ENCODE measurements at regions not wholly inside any gene's neighbourhood (a gene's known extent, or its start where the extent isn't known, plus 50 kb on each side); places are given as distances from the start of the nearest gene placed in this dataset.
A peak's percentile ranks its signal among the peaks of the same experiment; 100 is the strongest.

DNA sequence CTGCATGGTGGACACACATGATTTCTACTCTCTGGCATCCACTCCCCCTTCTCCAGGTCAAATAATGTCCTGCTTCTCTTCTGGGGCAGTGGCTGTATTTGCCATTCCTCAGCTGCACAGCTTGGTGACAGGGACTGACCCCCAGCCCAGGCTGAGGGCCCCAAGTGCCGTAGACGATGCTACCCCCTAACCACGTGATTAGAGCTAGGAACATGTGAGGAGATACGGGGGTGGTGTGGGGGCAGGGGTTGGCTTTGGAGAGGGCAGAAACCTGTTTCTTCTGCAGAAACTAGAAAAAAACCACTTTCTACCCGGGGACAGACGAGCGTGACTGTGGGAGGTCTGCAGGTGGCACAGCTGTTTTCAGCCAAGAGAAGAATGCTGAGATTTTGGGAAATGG is 192.4 kb downstream of the SIPA1L2 start:
- no TSS peak for BruUV-seq (replicated peaks)
- Histone ChIP-seq H3K9me3 (ENCODE audit: low read depth, low read length, poor library complexity, severe bottlenecking) (no peaks in the 10 kb centered on the region), H3K27me3 (replicated peaks; ENCODE audit: insufficient read depth, low read depth, low read length, poor library complexity) (no peaks in the 10 kb centered on the region), H3K4me3 (ENCODE audit: low read depth, low read length, poor library complexity, severe bottlenecking) (no peak overlapping the region), H3K36me3 (ENCODE audit: insufficient read depth, low read length, poor library complexity, severe bottlenecking) (no peaks in the 10 kb centered on the region), H3K4me1 (ENCODE audit: insufficient read depth, low read length, poor library complexity, severe bottlenecking) (peaks cover 34% of the 10 kb centered on the region), H3K27ac (ENCODE audit: low read depth, low read length, poor library complexity, severe bottlenecking) (no peak overlapping the region)
- DNase-seq (ENCODE audit: low spot score), result no peak
- ChIA-PET POLR2A (ENCODE audit: low non-redundant PET) (no interaction called here), CTCF (no interaction called here)
- intact Hi-C loops (cut with micrococcal nuclease; ENCODE audit: unreplicated experiment), result loop anchor here (10.0 kb wide), 1 partner anchor 187 kb away; no protein-coding TSS in a partner anchor
- no peak for TF ChIP-seq EZH2 (IDR thresholded peaks at IDR 0.05; ENCODE audit: borderline replicate concordance, low read depth, low read length, poor library complexity, severe bottlenecking)
- TF ChIP-seq CTCF (conservative IDR thresholded peaks at IDR 0.05; ENCODE audit: low read depth, low read length), result no peak

DNA sequence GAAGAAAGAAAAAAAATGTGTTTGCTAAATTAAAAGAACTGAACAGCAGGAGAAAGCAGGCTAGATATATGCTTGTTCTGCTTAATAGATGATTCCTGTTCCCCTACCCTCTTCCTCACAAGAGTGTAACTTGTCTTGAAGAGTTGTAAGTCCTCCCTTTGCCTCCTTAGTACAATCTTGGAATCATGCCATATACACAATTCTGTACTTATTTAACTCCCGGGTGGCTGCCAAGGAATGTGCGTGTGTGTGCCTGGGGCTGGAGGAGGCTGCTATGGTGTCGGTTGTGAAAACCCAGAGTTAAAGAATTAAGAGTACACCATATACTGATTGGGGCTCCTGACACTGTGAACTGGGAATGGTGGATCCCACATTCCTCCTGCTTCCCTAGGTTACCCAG is 194.2 kb downstream of the SIPA1L2 start:
- peaks cover 38% of the 10 kb centered on the region for H3K4me1 ChIP-seq (ENCODE audit: insufficient read depth, low read length, poor library complexity, severe bottlenecking)
- CTCF ChIA-PET, result no interaction called here
- intact Hi-C loops (cut with micrococcal nuclease; ENCODE audit: unreplicated experiment), result loop anchor here (10.0 kb wide), 1 partner anchor 189 kb away; no protein-coding TSS in a partner anchor
- H3K27ac ChIP-seq (ENCODE audit: low read depth, low read length, poor library complexity, severe bottlenecking), result no peak overlapping the region
- BruUV-seq (replicated peaks), result no TSS peak
- TF ChIP-seq EZH2 (IDR thresholded peaks at IDR 0.05; ENCODE audit: borderline replicate concordance, low read depth, low read length, poor library complexity, severe bottlenecking), result no peak
- TF ChIP-seq CTCF (conservative IDR thresholded peaks at IDR 0.05; ENCODE audit: low read depth, low read length), result no peak
- peak; percentile 62 for DNase-seq (ENCODE audit: low spot score)
- H3K36me3 ChIP-seq (ENCODE audit: insufficient read depth, low read length, poor library complexity, severe bottlenecking), result no peaks in the 10 kb centered on the region
- no peak overlapping the region for H3K4me3 ChIP-seq (ENCODE audit: low read depth, low read length, poor library complexity, severe bottlenecking)
- H3K27me3 ChIP-seq (replicated peaks; ENCODE audit: insufficient read depth, low read depth, low read length, poor library complexity), result no peaks in the 10 kb centered on the region
- H3K9me3 ChIP-seq (ENCODE audit: low read depth, low read length, poor library complexity, severe bottlenecking), result no peaks in the 10 kb centered on the region
- POLR2A ChIA-PET (ENCODE audit: low non-redundant PET), result interaction anchor here (0.6 kb wide), 1 partner anchor 82 kb away, joined by 12 read pairs; no protein-coding TSS in a partner anchor

GRCh38 chr1:232432313-232432712 is 197.6 kb downstream of the SIPA1L2 start:
- Histone ChIP-seq H3K27ac (ENCODE audit: low read depth, low read length, poor library complexity, severe bottlenecking) (no peak overlapping the region), H3K27me3 (replicated peaks; ENCODE audit: insufficient read depth, low read depth, low read length, poor library complexity) (no peaks in the 10 kb centered on the region), H3K4me1 (ENCODE audit: insufficient read depth, low read length, poor library complexity, severe bottlenecking) (peaks cover 25% of the 10 kb centered on the region), H3K36me3 (ENCODE audit: insufficient read depth, low read length, poor library complexity, severe bottlenecking) (no peaks in the 10 kb centered on the region), H3K4me3 (ENCODE audit: low read depth, low read length, poor library complexity, severe bottlenecking) (no peak overlapping the region), H3K9me3 (ENCODE audit: low read depth, low read length, poor library complexity, severe bottlenecking) (no peaks in the 10 kb centered on the region)
- no TSS peak for BruUV-seq (replicated peaks)
- POLR2A ChIA-PET (ENCODE audit: low non-redundant PET), result no interaction called here
- no peak for TF ChIP-seq EZH2 (IDR thresholded peaks at IDR 0.05; ENCODE audit: borderline replicate concordance, low read depth, low read length, poor library complexity, severe bottlenecking)
- TF ChIP-seq CTCF (conservative IDR thresholded peaks at IDR 0.05; ENCODE audit: low read depth, low read length), result no peak
- intact Hi-C loops (cut with micrococcal nuclease; ENCODE audit: unreplicated experiment), result loop anchor here (10.0 kb wide), 1 partner anchor 192 kb away; no protein-coding TSS in a partner anchor
- peak; percentile 37 for DNase-seq (ENCODE audit: low spot score)
- CTCF ChIA-PET, result no interaction called here
